ENCODE measurements at regions not wholly inside any gene's neighbourhood (a gene's known extent, or its start where the extent isn't known, plus 50 kb on each side); places are given as distances from the start of the nearest gene placed in this dataset.

GRCh38 chr13:80039000-80039399, 301.9 kb downstream of the SPRY2 start:
- Mint-ChIP-seq H3K27me3 (no peaks in the 10 kb centered on the region), H3K36me3 (no peaks in the 10 kb centered on the region), H3K4me1 (peaks cover 9 to 19% (median 16%) of the 10 kb centered on the region in 3 donors), H3K27ac (no peak overlapping the region), H3K9me3 (peaks cover 0 to 4% (median 0%) of the 10 kb centered on the region in 3 donors), H3K4me3 (peak overlapping the region in 1 of 4 donors; percentile 33)

- Mint-ChIP-seq H3K36me3 (no peaks in the 10 kb centered on the region), H3K4me1 (peaks cover 9 to 19% (median 16%) of the 10 kb centered on the region in 3 donors), H3K4me3 (no peak overlapping the region), H3K27ac (no peak overlapping the region), H3K27me3 (no peaks in the 10 kb centered on the region), H3K9me3 (peaks cover 0 to 2% (median 0%) of the 10 kb centered on the region in 3 donors)
Observed at GRCh38 chr13:80038371-80038770, 302.6 kb downstream of the SPRY2 start.

- H3K4me3 Mint-ChIP-seq: no peak overlapping the region
- peaks cover 9 to 19% (median 16%) of the 10 kb centered on the region in 3 donors for H3K4me1 Mint-ChIP-seq
- H3K9me3 Mint-ChIP-seq: no peaks in the 10 kb centered on the region
- H3K27ac Mint-ChIP-seq: no peak overlapping the region
- H3K27me3 Mint-ChIP-seq: no peaks in the 10 kb centered on the region
- H3K36me3 Mint-ChIP-seq: no peaks in the 10 kb centered on the region
Observed at GRCh38 chr13:80037505-80037888, 303.4 kb downstream of the SPRY2 start.

- Mint-ChIP-seq H3K27me3 (no peaks in the 10 kb centered on the region), H3K9me3 (no peaks in the 10 kb centered on the region), H3K36me3 (no peaks in the 10 kb centered on the region), H3K4me1 (peaks cover 9 to 19% (median 16%) of the 10 kb centered on the region in 3 donors), H3K4me3 (peak overlapping the region in 2 of 4 donors; percentile 2 to 73), H3K27ac (peak overlapping the region in 1 of 3 donors; percentile 3)
Observed at GRCh38 chr13:80036845-80037504, 304.0 kb downstream of the SPRY2 start.

- Mint-ChIP-seq H3K27ac (peak overlapping the region in 1 of 3 donors; percentile 47), H3K27me3 (no peaks in the 10 kb centered on the region), H3K4me1 (peaks cover 9 to 19% (median 16%) of the 10 kb centered on the region in 3 donors), H3K36me3 (no peaks in the 10 kb centered on the region), H3K4me3 (no peak overlapping the region), H3K9me3 (no peaks in the 10 kb centered on the region)
Observed at GRCh38 chr13:80035096-80035495, 305.8 kb downstream of the SPRY2 start.

GRCh38 chr13:80033951-80034350, 307.0 kb downstream of the SPRY2 start:
- H3K27ac Mint-ChIP-seq: no peak overlapping the region

GRCh38 chr13:80033286-80033685, 307.6 kb downstream of the SPRY2 start:
- H3K4me1 Mint-ChIP-seq: peaks cover 5 to 9% (median 9%) of the 10 kb centered on the region in 3 donors
- no peaks in the 10 kb centered on the region for H3K9me3 Mint-ChIP-seq
- H3K36me3 Mint-ChIP-seq: no peaks in the 10 kb centered on the region
- H3K27ac Mint-ChIP-seq: no peak overlapping the region
- H3K27me3 Mint-ChIP-seq: no peaks in the 10 kb centered on the region
- H3K4me3 Mint-ChIP-seq: no peak overlapping the region

More at GRCh38 chr13:80033951-80034350, 307.0 kb downstream of the SPRY2 start:
- H3K27me3 Mint-ChIP-seq: no peaks in the 10 kb centered on the region
- H3K4me3 Mint-ChIP-seq: no peak overlapping the region
- peaks cover 8 to 15% (median 12%) of the 10 kb centered on the region in 3 donors for H3K4me1 Mint-ChIP-seq
- H3K36me3 Mint-ChIP-seq: no peaks in the 10 kb centered on the region
- H3K9me3 Mint-ChIP-seq: no peaks in the 10 kb centered on the region

GRCh38 chr13:80030491-80030890, 310.4 kb downstream of the SPRY2 start:
- no peak overlapping the region for H3K27ac Mint-ChIP-seq
- no peak overlapping the region for H3K4me3 Mint-ChIP-seq
- H3K36me3 Mint-ChIP-seq: no peaks in the 10 kb centered on the region
- no peaks in the 10 kb centered on the region for H3K27me3 Mint-ChIP-seq
- H3K9me3 Mint-ChIP-seq: no peaks in the 10 kb centered on the region
- no peaks in the 10 kb centered on the region for H3K4me1 Mint-ChIP-seq

- Mint-ChIP-seq H3K27me3 (no peaks in the 10 kb centered on the region), H3K36me3 (no peaks in the 10 kb centered on the region), H3K4me3 (no peak overlapping the region), H3K9me3 (no peaks in the 10 kb centered on the region), H3K27ac (no peak overlapping the region), H3K4me1 (no peaks in the 10 kb centered on the region)
Observed at GRCh38 chr13:80029170-80029569, 311.8 kb downstream of the SPRY2 start.

GRCh38 chr13:80022146-80022545, 318.8 kb downstream of the SPRY2 start:
- Mint-ChIP-seq H3K36me3 (no peaks in the 10 kb centered on the region), H3K4me3 (no peak overlapping the region), H3K4me1 (no peaks in the 10 kb centered on the region), H3K9me3 (peaks cover 0 to 3% (median 2%) of the 10 kb centered on the region in 3 donors), H3K27ac (no peak overlapping the region), H3K27me3 (no peaks in the 10 kb centered on the region)

GRCh38 chr13:80012251-80012650, 328.7 kb downstream of the SPRY2 start:
- no peaks in the 10 kb centered on the region for H3K36me3 Mint-ChIP-seq
- peaks cover 0 to 7% (median 0%) of the 10 kb centered on the region in 3 donors for H3K9me3 Mint-ChIP-seq
- no peaks in the 10 kb centered on the region for H3K4me1 Mint-ChIP-seq
- H3K27ac Mint-ChIP-seq: no peak overlapping the region
- H3K4me3 Mint-ChIP-seq: no peak overlapping the region
- H3K27me3 Mint-ChIP-seq: no peaks in the 10 kb centered on the region

GRCh38 chr13:80011448-80012212, 329.3 kb downstream of the SPRY2 start:
- H3K4me1 Mint-ChIP-seq: no peaks in the 10 kb centered on the region
- peaks cover 0 to 2% (median 0%) of the 10 kb centered on the region in 3 donors for H3K9me3 Mint-ChIP-seq
- peak overlapping the region in 1 of 4 donors; percentile 44 for H3K4me3 Mint-ChIP-seq
- no peaks in the 10 kb centered on the region for H3K27me3 Mint-ChIP-seq
- H3K36me3 Mint-ChIP-seq: no peaks in the 10 kb centered on the region
- H3K27ac Mint-ChIP-seq: no peak overlapping the region

- Mint-ChIP-seq H3K9me3 (no peaks in the 10 kb centered on the region), H3K27ac (no peak overlapping the region), H3K4me3 (no peak overlapping the region), H3K4me1 (no peaks in the 10 kb centered on the region), H3K36me3 (no peaks in the 10 kb centered on the region), H3K27me3 (no peaks in the 10 kb centered on the region)
Observed at GRCh38 chr13:80010846-80011245, 330.1 kb downstream of the SPRY2 start.

- H3K4me3 Mint-ChIP-seq: no peak overlapping the region
- H3K4me1 Mint-ChIP-seq: no peaks in the 10 kb centered on the region
- H3K9me3 Mint-ChIP-seq: no peaks in the 10 kb centered on the region
- H3K27me3 Mint-ChIP-seq: no peaks in the 10 kb centered on the region
- H3K27ac Mint-ChIP-seq: no peak overlapping the region
- no peaks in the 10 kb centered on the region for H3K36me3 Mint-ChIP-seq
Observed at GRCh38 chr13:80010286-80010831, 330.6 kb downstream of the SPRY2 start.

- H3K9me3 Mint-ChIP-seq: no peaks in the 10 kb centered on the region
- no peaks in the 10 kb centered on the region for H3K4me1 Mint-ChIP-seq
- H3K27me3 Mint-ChIP-seq: no peaks in the 10 kb centered on the region
- H3K36me3 Mint-ChIP-seq: no peaks in the 10 kb centered on the region
- H3K27ac Mint-ChIP-seq: no peak overlapping the region
- H3K4me3 Mint-ChIP-seq: no peak overlapping the region
Observed at GRCh38 chr13:80009760-80010159, 331.2 kb downstream of the SPRY2 start.

Data from IgD-negative memory B cell (primary cell).